ENCODE measurements at regions not wholly inside any gene's neighbourhood (a gene's known extent, or its start where the extent isn't known, plus 50 kb on each side); places are given as distances from the start of the nearest gene placed in this dataset.
A peak's percentile ranks its signal among the peaks of the same experiment; 100 is the strongest.

DNA sequence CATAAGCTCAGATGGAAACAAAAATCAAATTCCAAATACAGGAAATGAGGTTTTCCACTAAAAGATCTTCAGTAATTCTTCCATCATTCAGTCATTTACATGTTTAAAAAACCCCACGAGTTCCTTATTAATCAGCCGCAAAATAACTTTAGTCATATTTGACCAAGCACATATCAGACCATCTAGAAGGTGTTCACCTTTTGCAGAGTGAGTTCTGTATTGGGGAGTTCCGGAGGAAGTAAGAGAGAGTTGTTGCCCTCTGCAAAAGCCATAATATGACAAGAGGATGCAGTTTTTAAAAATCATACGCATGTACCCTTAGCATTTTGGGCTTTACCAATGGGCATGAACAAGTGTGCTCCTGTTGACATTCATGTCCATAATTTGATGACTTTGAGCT lies 61.6 kb downstream of the CCR1 start:
- no peak for DNase-seq

- DNase-seq: no peak
Measured at GRCh38 chr3:46146021-46146420, 62.1 kb downstream of the CCR1 start.

GRCh38 chr3:46145147-46145546 lies 63.0 kb downstream of the CCR1 start:
- DNase-seq: no peak

DNA sequence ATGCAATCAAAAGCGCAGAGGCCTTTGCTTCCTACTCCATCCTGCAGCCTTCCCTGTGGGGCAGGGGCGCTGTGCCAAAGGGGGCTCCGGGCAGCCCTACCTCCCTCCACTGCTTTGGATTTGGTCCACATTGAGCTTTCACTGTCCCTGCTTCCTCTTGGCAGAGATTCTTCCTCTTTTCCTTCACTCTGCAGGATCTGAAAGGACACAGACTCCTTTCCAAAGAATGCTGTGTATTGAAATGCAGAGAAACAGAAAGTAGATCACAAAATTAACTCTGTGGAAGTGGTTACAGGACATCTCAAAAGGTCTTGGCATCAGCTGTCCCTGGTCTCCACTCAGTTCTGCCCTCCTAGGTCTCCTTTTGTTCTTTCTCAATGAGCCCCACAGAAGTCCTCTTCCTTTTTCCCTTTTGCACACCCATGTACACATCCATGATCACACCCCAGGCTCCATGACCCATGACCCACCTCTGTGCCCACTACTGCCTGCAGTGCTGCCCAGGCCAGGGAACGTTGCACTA lies 64.1 kb downstream of the CCR1 start:
- no peak for DNase-seq

DNA sequence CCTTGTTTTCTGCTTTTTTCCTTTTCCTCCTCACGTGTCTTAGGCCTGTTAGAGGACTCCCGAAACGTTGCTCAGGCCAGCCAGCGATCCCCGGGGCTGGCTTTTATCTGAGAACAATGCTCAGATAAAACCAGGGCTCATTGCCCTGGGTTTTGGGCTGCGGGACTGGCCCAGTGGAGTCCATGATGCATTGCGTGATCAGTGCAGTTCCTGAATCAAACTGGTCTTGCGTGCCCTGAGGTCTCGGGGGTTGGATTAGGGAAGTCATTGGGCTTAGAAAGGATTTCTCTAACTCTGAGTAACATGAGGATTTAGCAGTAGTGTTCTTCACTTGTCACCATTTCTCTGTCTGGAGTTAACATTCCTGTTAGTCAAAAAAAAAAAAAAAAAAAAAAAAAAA lies 66.3 kb downstream of the CCR1 start:
- DNase-seq: no peak

- peak; percentile 24 for DNase-seq
Measured at GRCh38 chr3:46138581-46138980, 69.5 kb downstream of the CCR1 start.

DNA sequence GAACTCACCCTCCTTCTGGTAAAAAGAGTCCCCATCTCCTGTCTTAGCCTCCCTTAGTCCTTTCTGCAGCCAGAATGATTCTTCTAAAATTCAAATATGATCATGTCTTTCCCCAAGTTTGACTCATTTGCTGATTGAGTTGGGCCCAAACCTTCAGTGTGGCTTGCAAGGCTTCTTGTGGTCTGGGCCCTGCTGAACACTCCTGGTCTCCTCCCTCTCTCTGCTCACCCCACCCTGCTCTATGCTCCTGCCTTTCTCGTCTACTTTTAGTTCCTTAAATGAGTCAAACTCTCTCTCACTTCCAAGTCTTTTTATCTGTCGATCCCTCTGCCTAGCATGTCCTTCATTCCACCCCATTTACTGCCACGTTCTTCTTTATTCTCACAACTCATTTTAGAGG lies 72.6 kb downstream of the CCR1 start:
- DNase-seq: peak; percentile 9

- DNase-seq: no peak
Measured at GRCh38 chr3:46133285-46133684, 74.8 kb downstream of the CCR1 start.

DNA sequence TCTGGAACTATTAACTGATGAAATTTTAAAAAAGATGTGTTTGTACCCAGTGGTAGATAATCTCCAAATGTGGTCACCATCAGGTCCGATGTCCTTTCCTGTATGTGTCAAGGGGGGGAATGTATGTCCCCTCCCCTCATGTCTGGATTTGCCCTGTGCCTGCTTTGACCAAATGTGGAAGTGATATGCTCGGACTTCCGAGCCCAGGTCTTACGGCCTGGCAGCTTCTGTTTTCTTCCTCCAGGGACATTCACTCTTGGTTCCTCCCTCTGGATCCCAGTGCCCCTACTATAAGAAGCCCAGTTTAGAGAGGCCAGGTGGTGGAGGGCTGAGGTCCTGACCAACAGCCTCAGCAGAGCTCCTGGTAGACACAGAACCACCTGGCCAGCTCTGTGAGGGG lies 75.5 kb downstream of the CCR1 start:
- no peak for DNase-seq

DNA sequence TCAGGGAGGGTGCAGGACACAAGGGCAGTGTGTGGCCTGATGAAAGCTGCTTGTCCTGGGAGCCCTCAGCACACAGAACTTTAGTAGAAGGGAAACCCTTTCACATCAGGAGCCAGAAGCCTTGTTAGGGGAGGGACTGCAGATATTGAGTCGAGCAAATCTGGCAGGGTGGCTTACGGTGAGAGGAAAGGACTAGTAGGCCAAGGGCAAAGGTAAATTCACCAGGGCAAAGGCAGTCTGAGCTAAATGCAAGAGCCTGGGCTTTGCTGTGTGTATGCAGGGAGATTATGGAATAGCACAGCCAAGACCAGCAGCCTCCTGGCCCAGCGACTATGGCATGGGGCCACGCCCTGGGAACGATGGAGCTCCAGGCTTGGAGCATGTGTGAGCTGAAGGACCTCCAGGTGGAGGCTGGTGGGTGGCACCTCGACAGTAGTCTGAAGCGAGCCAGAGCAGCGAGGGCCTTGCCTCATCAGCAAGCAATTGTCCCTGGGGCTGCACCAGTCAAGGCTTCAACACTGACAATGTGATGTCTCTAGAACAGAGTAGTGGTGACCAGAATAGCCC lies 76.1 kb downstream of the CCR1 start:
- DNase-seq: no peak

- peak; percentile 30 for DNase-seq
Measured at GRCh38 chr3:46130631-46131310, 77.3 kb downstream of the CCR1 start.

- no peak for DNase-seq
Measured at GRCh38 chr3:46129588-46130272, 78.4 kb downstream of the CCR1 start.

DNA sequence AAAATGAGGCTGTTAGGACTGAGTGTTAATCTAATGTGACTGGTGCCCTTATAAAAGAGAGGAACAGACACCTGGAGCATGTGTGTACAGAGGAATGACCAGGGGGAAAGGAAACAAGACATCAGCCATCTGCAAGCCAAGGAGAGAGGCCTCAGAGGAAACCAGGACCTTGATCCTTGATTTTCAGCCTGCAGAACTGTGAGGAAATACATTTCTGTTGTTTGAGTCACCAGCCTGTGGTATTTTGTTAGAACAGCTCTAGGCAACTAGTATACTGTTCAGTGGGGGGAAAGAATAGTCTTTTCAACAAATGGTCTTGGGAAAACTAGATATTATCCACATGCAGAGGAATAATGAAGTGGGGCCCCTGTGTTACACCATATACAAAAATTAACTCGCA lies 80.6 kb downstream of the CCR1 start:
- DNase-seq: no peak

GRCh38 chr3:46124216-46125177 lies 83.6 kb downstream of the CCR1 start:
- no peak for DNase-seq

DNA sequence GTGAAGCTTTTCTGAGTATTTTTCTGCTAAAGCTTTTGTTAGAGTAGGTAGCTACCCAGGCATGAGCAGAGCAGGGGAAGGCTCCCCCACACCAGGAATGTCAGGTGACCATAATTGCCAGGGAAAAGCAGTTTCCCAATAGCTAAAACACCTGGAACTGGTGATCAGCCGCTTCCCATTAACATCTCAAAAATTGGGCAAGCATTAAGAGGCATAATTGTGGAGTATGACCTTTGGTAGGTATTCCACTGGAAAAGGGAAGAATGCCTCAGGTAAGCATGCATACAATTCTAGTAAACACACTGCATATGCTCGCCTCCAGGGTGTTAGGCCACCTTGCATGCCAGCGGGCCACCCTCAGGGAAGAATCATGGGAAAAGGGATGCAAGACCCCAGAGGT lies 84.5 kb downstream of the CCR1 start:
- no peak for DNase-seq

DNA sequence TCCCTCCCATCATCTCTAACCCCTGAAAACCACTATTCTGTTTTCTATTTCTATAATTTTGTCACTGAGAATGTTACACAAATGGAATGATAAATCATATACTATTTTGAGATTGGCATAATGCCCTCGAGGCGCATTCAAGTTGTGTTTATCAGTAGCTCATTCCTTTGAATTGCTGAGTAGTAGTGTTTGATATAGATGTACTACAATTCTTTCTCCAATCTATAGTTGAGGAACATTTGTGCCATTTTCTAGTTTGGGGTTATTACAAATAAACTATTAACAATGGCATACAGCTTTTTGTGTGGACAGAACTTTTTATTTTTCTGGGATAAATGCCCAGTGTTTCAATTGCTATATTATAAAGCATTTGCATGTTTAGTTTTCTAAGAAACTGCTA lies 86.0 kb downstream of the CCR1 start:
- DNase-seq: no peak

GRCh38 chr3:46120983-46121382 lies 87.1 kb downstream of the CCR1 start:
- no peak for DNase-seq

DNA sequence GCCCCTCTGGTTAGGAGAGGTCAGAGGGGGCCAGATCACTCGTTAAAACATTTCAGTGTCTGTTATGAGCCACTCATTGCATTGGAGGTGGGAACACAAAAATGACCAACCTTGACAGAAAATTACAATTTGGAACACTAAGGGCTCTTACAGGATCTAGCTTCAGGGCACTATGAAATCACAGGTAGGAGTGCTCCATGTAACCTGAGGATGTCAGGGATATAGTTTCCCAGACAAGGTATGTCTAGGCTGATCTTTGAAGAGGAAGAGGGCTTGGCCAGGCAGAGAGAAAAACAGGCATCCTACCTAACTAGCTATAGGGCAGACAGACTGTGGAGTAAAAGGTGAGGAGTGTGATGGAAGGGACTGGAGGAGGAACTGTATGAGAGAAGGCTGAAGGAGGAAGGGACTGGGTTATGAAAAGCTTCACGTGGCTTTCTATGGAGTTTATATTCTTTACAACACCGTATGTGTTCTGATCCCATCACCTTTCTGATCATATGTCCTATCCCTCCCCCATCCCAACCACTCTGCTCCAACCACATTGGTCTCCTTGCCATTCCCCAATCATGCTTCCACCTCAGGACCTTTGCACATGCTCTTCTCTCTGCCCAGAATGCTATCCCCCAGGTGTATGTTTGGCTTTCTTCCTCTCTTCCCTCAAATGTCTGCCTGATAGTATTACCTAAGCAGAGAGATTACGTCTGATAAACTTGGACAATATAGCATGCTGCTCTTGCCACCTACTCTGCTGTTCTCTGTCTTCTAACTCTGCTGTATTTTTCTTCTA lies 88.2 kb downstream of the CCR1 start:
- DNase-seq: no peak

GRCh38 chr3:46119253-46119652 lies 88.9 kb downstream of the CCR1 start:
- no peak for DNase-seq

GRCh38 chr3:46116996-46117395 lies 89.7 kb upstream of the XCR1 start:
- no peak for DNase-seq

- no peak for DNase-seq
Measured at GRCh38 chr3:46114323-46114988, 87.2 kb upstream of the XCR1 start.

DNA sequence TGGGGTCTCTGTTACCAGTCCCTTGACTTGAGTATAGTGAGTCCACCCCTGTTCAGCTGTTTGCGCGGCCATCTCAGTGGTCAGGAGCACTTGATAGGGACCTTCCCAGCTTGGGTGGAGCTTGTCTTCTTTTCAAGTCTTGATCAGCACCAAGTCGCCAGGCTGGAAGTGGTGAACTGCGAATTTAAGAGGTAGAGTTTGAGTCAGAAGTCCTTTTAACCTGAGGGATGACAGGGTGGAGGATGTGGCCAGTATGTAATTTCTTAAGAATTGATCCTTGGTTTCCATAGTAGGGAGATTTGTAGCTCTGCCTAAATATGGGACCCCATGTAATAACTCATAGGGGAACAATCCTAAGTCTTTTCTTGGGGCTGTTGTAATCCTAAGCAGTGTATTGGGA lies 86.3 kb upstream of the XCR1 start:
- DNase-seq: no peak
